SU-DHL-6 (cell line): ENCODE measurements at regions not wholly inside any gene's neighbourhood (a gene's known extent, or its start where the extent isn't known, plus 50 kb on each side); places are given as distances from the start of the nearest gene placed in this dataset.

Source experiments
- H2AFZ ChIP-seq: fragments of 200-600 bp; sonication (generic); 2 replicates; pipeline ENCODE4 v1.6.1; 2014; ENCODE audit warnings: low read depth, mild to moderate bottlenecking, moderate library complexity, mixed read lengths, antibody characterized with exemption, low read length; ENCODE audit not compliant: severe bottlenecking
- H3F3A ChIP-seq: fragments of 200-600 bp; shearing (Covaris generic); 2 replicates; pipeline ENCODE4 v1.6.0; 2016; ENCODE audit warnings: antibody characterized with exemption, mild to moderate bottlenecking; ENCODE audit not compliant: insufficient read depth
- H3K27ac ChIP-seq: fragments of 200-600 bp; sonication (generic); 2 replicates; pipeline ENCODE4 v1.5.1; 2016; ENCODE audit warnings: low read depth, mild to moderate bottlenecking, low read length, moderate library complexity, mixed read lengths
- H3K27me3 ChIP-seq: fragments of 200-600 bp; sonication (generic), shearing (Covaris generic); 2 replicates; pipeline ENCODE4 v1.6.0; 2014; ENCODE audit warnings: mild to moderate bottlenecking, low read length
- H3K36me3 ChIP-seq: fragments of 200-600 bp; sonication (generic); 2 replicates; pipeline ENCODE4 v1.6.1; 2014; ENCODE audit warnings: mild to moderate bottlenecking, low read length, mixed read lengths
- H3K4me2 ChIP-seq: fragments of 300-600, 200-600 bp; shearing (Covaris generic), sonication (generic); 2 replicates; pipeline ENCODE4 v1.6.0; 2014; ENCODE audit warnings: low read length, low read depth, mild to moderate bottlenecking; ENCODE audit not compliant: poor library complexity, severe bottlenecking
- H3K4me3 ChIP-seq: fragments of 200-600 bp; sonication (generic); 2 replicates; pipeline ENCODE4 v1.5.1; 2014; ENCODE audit warnings: antibody characterized with exemption, low read length, mild to moderate bottlenecking, mixed read lengths; ENCODE audit not compliant: insufficient read depth, poor library complexity, severe bottlenecking
- H3K79me2 ChIP-seq: fragments of 200-600 bp; sonication (generic); 2 replicates; pipeline ENCODE4 v1.6.1; 2014; ENCODE audit warnings: mild to moderate bottlenecking, low read length, moderate library complexity; ENCODE audit not compliant: insufficient read depth
- H3K9ac ChIP-seq: fragments of 200-600 bp; sonication (generic); 2 replicates; pipeline ENCODE4 v1.7.0; 2014; ENCODE audit warnings: mild to moderate bottlenecking, low read length
- H3K9me2 ChIP-seq: fragments of 200-600 bp; sonication (generic); replicated peaks from 2 replicates; pipeline ENCODE4 v1.6.1; 2014; ENCODE audit warnings: low read length; ENCODE audit not compliant: insufficient read depth
- H3K9me3 ChIP-seq: fragments of 200-600 bp; sonication (generic); 2 replicates; pipeline ENCODE4 v1.6.1; 2014; ENCODE audit warnings: low read length, mixed read lengths; ENCODE audit not compliant: insufficient read depth
- H4K20me1 ChIP-seq: fragments of 200-600 bp; sonication (generic); 2 replicates; pipeline ENCODE4 v1.6.1; 2014; ENCODE audit warnings: low read depth, mild to moderate bottlenecking, antibody characterized with exemption, low read length, moderate library complexity, mixed read lengths
- EZH2phosphoT487 ChIP-seq: fragments of 200-600 bp; sonication (generic), shearing (Covaris generic); conservative IDR thresholded peaks from 2 replicates; pipeline ENCODE4 v1.6.1; 2018; ENCODE audit warnings: mild to moderate bottlenecking, antibody characterized with exemption, low read length, moderate library complexity, mixed read lengths
- TF ChIP-seq, protein P1 (sequence below): fragments of 200-600 bp; sonication (generic); IDR thresholded peaks from one replicate; pipeline ENCODE4 v1.5.1; 2017; ENCODE audit warnings: antibody characterized with exemption, mild to moderate bottlenecking, low read length, moderate library complexity; ENCODE audit not compliant: insufficient read depth, poor library complexity, severe bottlenecking

DNA sequence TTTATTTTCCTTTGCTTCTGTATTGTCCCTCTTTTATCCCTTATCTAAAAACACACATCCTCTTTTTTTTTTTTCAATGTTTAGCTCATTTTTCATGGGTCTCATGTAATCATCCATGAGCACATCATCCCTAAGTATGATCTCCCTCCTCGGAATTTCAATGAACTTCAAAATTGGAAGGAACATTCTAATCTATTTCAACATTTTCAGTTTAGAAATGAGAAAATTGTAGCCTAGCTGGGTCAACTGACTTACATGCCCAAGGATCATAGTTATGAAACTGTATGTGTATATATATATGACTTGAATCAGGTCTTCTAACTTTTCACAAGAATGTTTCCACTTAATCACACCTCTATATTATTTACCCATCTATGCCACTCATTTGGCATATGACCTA lies 77.7 kb downstream of the TUSC1 start:
- Histone ChIP-seq H3K27ac (no peak overlapping the region), H3K4me2 (no peak overlapping the region), H3K27me3 (no peaks in the 10 kb centered on the region), H3K79me2 (no peaks in the 10 kb centered on the region), H2AFZ (no peak overlapping the region), H4K20me1 (no peaks in the 10 kb centered on the region), H3K9ac (no peak overlapping the region), H3F3A (no peaks in the 10 kb centered on the region), H3K9me3 (no peaks in the 10 kb centered on the region), H3K36me3 (no peaks in the 10 kb centered on the region), H3K9me2 (no peaks in the 10 kb centered on the region), H3K4me3 (no peak overlapping the region)
- TF ChIP-seq, protein P1, sequence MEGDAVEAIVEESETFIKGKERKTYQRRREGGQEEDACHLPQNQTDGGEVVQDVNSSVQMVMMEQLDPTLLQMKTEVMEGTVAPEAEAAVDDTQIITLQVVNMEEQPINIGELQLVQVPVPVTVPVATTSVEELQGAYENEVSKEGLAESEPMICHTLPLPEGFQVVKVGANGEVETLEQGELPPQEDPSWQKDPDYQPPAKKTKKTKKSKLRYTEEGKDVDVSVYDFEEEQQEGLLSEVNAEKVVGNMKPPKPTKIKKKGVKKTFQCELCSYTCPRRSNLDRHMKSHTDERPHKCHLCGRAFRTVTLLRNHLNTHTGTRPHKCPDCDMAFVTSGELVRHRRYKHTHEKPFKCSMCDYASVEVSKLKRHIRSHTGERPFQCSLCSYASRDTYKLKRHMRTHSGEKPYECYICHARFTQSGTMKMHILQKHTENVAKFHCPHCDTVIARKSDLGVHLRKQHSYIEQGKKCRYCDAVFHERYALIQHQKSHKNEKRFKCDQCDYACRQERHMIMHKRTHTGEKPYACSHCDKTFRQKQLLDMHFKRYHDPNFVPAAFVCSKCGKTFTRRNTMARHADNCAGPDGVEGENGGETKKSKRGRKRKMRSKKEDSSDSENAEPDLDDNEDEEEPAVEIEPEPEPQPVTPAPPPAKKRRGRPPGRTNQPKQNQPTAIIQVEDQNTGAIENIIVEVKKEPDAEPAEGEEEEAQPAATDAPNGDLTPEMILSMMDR, result no peak
- no peak for TF ChIP-seq EZH2phosphoT487

DNA sequence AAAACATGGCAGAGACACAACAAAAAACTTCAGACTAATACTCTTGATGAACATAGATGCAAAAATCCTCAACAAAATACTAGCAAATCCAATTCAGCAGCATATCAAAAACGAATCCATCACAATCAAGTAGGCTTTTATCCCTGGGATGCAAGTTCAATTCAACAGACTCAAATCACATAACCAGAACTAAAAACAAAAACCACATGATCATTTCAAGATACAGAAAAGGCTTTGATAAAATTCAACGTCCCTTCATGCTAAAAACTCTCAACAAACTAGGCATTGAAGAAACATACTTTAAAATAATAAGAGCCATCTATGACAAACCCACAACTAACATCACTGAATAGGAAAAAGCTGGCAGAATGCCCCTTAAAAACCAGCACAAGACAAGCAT lies 93.6 kb downstream of the TUSC1 start:
- Histone ChIP-seq H3K79me2 (no peaks in the 10 kb centered on the region), H3K9me3 (no peaks in the 10 kb centered on the region), H3K27me3 (no peaks in the 10 kb centered on the region), H3K27ac (no peak overlapping the region), H2AFZ (no peak overlapping the region), H3F3A (no peaks in the 10 kb centered on the region), H3K9ac (no peak overlapping the region), H3K36me3 (no peaks in the 10 kb centered on the region), H4K20me1 (no peaks in the 10 kb centered on the region), H3K4me2 (no peak overlapping the region), H3K4me3 (no peak overlapping the region), H3K9me2 (no peaks in the 10 kb centered on the region)
- TF ChIP-seq EZH2phosphoT487, result no peak
- TF ChIP-seq, protein P1, result no peak

- TF ChIP-seq EZH2phosphoT487, result no peak
- TF ChIP-seq, protein P1, result no peak
- no peak overlapping the region for H3K4me3 ChIP-seq
- H3K27me3 ChIP-seq, result no peaks in the 10 kb centered on the region
- H2AFZ ChIP-seq, result no peak overlapping the region
- H3K9me3 ChIP-seq, result no peaks in the 10 kb centered on the region
- H3F3A ChIP-seq, result no peaks in the 10 kb centered on the region
- H3K9me2 ChIP-seq, result no peaks in the 10 kb centered on the region
- H3K9ac ChIP-seq, result no peak overlapping the region
- H3K79me2 ChIP-seq, result no peaks in the 10 kb centered on the region
- no peak overlapping the region for H3K27ac ChIP-seq
- H4K20me1 ChIP-seq, result no peaks in the 10 kb centered on the region
- H3K36me3 ChIP-seq, result no peaks in the 10 kb centered on the region
- no peak overlapping the region for H3K4me2 ChIP-seq
Observed at GRCh38 chr9:25573281-25573680, 105.0 kb downstream of the TUSC1 start.

DNA sequence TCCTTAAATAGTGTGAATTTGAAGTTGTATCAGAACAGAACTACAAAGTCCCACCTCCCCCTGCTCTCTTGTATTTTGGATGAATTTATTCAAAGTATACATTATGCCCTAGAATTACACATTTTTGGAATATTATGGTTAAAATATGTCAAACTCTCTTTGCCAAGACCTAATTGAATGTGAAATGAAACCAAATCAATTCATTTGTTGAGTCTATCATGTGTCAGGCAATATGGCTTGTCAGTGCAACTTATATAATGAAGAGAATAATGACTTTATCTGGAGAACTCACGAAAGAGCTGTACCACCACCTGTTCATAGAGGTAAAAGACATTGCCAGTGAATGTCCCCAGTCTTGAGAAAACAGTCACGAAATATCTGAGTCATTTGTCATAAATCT lies 106.8 kb downstream of the TUSC1 start:
- Histone ChIP-seq H3K9ac (no peak overlapping the region), H3K9me2 (no peaks in the 10 kb centered on the region), H2AFZ (no peak overlapping the region), H3F3A (no peaks in the 10 kb centered on the region), H3K4me3 (no peak overlapping the region), H3K4me2 (no peak overlapping the region), H3K79me2 (no peaks in the 10 kb centered on the region), H3K27me3 (no peaks in the 10 kb centered on the region), H4K20me1 (no peaks in the 10 kb centered on the region), H3K36me3 (no peaks in the 10 kb centered on the region), H3K9me3 (no peaks in the 10 kb centered on the region), H3K27ac (no peak overlapping the region)
- TF ChIP-seq EZH2phosphoT487, result no peak
- TF ChIP-seq, protein P1, result no peak
